IMR-90 (cell line): ENCODE measurements at regions not wholly inside any gene's neighbourhood (a gene's known extent, or its start where the extent isn't known, plus 50 kb on each side); places are given as distances from the start of the nearest gene placed in this dataset.

Experiments
- ATAC-seq: fragments of 200-7000 bp; cut with Tn5 transposase; 2 replicates; pipeline ENCODE4 v1.9.1; 2020; ENCODE audit warnings: low read depth, mild to moderate bottlenecking, moderate library complexity
- BruUV-seq: library from RNA; stranded (reverse); fragments of 400-500 nt; replicated peaks from 2 replicates; lab custom pipeline; 2021; lab: Mats Ljungman, UMichigan
- CTCF ChIA-PET: fragments of 300-600 bp; formaldehyde crosslinking; extraction: SDS; loops from one replicate; lab custom pipeline; 2021; ENCODE audit warnings: antibody characterized with exemption; lab: Yijun Ruan, JAX
- POLR2A ChIA-PET: fragments of 300-600 bp; sonication (Branson Sonifier 250); formaldehyde crosslinking; loops from one replicate; lab custom pipeline; 2022; ENCODE audit warnings: antibody characterized with exemption; ENCODE audit not compliant: unreplicated experiment; lab: Charles Lee
- DNase-seq: peaks from one replicate; pipeline ENCODE4 v3.0.0; 2013
- H2AFZ ChIP-seq: replicated peaks from 2 replicates; pipeline ENCODE3; 2013; ENCODE audit warnings: low read length, mild to moderate bottlenecking; ENCODE audit not compliant: poor library complexity
- H2AK5ac ChIP-seq: 2 replicates; pipeline ENCODE4 v1.6.1; 2013; ENCODE audit warnings: low read depth, low read length, inconsistent platforms
- H2AK9ac ChIP-seq: replicated peaks from 2 replicates; pipeline ENCODE3; 2013; ENCODE audit warnings: mild to moderate bottlenecking, low read depth, low read length, moderate library complexity; ENCODE audit not compliant: poor library complexity
- H2BK120ac ChIP-seq: 2 replicates; pipeline ENCODE4 v1.6.1; 2013; ENCODE audit warnings: low read depth, low read length, inconsistent platforms
- H2BK15ac ChIP-seq: 3 replicates; pipeline ENCODE4 v1.6.1; 2013; ENCODE audit warnings: low read depth, low read length, inconsistent platforms
- H2BK20ac ChIP-seq: 2 replicates; pipeline ENCODE4 v1.6.1; 2013; ENCODE audit warnings: low read depth, mild to moderate bottlenecking, inconsistent platforms, low read length, moderate library complexity
- H2BK5ac ChIP-seq: 2 replicates; pipeline ENCODE4 v1.6.1; 2013; ENCODE audit warnings: mild to moderate bottlenecking, low read depth, low read length, inconsistent platforms; ENCODE audit not compliant: poor library complexity, severe bottlenecking
- H3K14ac ChIP-seq: replicated peaks from 2 replicates; pipeline ENCODE4 v1.6.1; 2013; ENCODE audit warnings: low read depth, low read length, inconsistent platforms
- H3K18ac ChIP-seq: 2 replicates; pipeline ENCODE4 v1.6.1; 2013; ENCODE audit warnings: low read depth, low read length, control low read depth
- H3K23ac ChIP-seq: 2 replicates; pipeline ENCODE4 v1.6.1; 2013; ENCODE audit warnings: low read depth, low read length, inconsistent platforms
- H3K27ac ChIP-seq: 2 replicates; pipeline ENCODE4 v1.5.1; 2013; ENCODE audit warnings: mild to moderate bottlenecking, control low read depth, low read length; ENCODE audit not compliant: insufficient read depth
- H3K27me3 ChIP-seq: 2 replicates; pipeline ENCODE4 v1.6.1; 2013; ENCODE audit warnings: low read length; ENCODE audit not compliant: control insufficient read depth, insufficient read depth
- H3K36me3 ChIP-seq: 2 replicates; pipeline ENCODE4 v1.6.1; 2013; ENCODE audit warnings: low read length, mixed read lengths; ENCODE audit not compliant: control insufficient read depth, insufficient read depth
- H3K4ac ChIP-seq: 2 replicates; pipeline ENCODE4 v1.6.1; 2013; ENCODE audit warnings: low read depth, low read length, inconsistent platforms
- H3K4me1 ChIP-seq: 2 replicates; pipeline ENCODE4 v1.6.1; 2013; ENCODE audit warnings: low read length, mixed read lengths; ENCODE audit not compliant: control insufficient read depth, insufficient read depth
- H3K4me2 ChIP-seq: 2 replicates; pipeline ENCODE4 v1.6.1; 2013; ENCODE audit warnings: low read depth, mild to moderate bottlenecking, control low read depth, low read length, moderate library complexity
- H3K4me3 ChIP-seq: 2 replicates; pipeline ENCODE4 v1.5.1; 2013; ENCODE audit warnings: low read depth, mild to moderate bottlenecking, control low read depth, low read length, moderate library complexity; ENCODE audit not compliant: insufficient read depth
- H3K56ac ChIP-seq: 2 replicates; pipeline ENCODE4 v1.6.1; 2013; ENCODE audit warnings: low read length, inconsistent platforms; ENCODE audit not compliant: insufficient read depth; ENCODE audit errors: extremely low read depth
- H3K79me1 ChIP-seq, 2 experiments: 2 replicates each; pipeline ENCODE4 v1.6.1; 2013; ENCODE audit warnings: low read length in 2 of 2, inconsistent platforms in 1 of 2, low read depth in 1 of 2
- H3K9ac ChIP-seq: 2 replicates; pipeline ENCODE4 v1.6.1; 2013; ENCODE audit warnings: low read depth, low read length, control low read depth
- H3K9me1 ChIP-seq: 2 replicates; pipeline ENCODE4 v1.6.1; 2013; ENCODE audit warnings: low read length, inconsistent platforms; ENCODE audit not compliant: insufficient read depth
- H3K9me3 ChIP-seq: 2 replicates; pipeline ENCODE4 v1.6.1; 2013; ENCODE audit warnings: low read length; ENCODE audit not compliant: control insufficient read depth, insufficient read depth
- H4K20me1 ChIP-seq: 2 replicates; pipeline ENCODE4 v1.6.1; 2013; ENCODE audit warnings: low read length, inconsistent platforms; ENCODE audit not compliant: insufficient read depth
- H4K5ac ChIP-seq: 2 replicates; pipeline ENCODE4 v1.6.1; 2013; ENCODE audit warnings: mild to moderate bottlenecking, low read depth, low read length, control low read depth
- H4K8ac ChIP-seq, 2 experiments: 2 replicates each; pipeline ENCODE4 v1.6.1; 2013; ENCODE audit warnings: low read depth in 2 of 2, low read length in 2 of 2, control low read depth in 1 of 2, inconsistent platforms in 1 of 2
- H4K91ac ChIP-seq: 2 replicates; pipeline ENCODE4 v1.6.1; 2013; ENCODE audit warnings: low read depth, low read length, inconsistent platforms; ENCODE audit not compliant: insufficient read depth
- BHLHE40 ChIP-seq: fragments of 150-350 bp; IDR thresholded peaks from 2 replicates; pipeline ENCODE4 v1.6.1; 2016; ENCODE audit warnings: mild to moderate bottlenecking, low read depth, low read length
- CEBPB ChIP-seq: IDR thresholded peaks from 2 replicates; pipeline ENCODE4 v1.6.1; 2012; ENCODE audit warnings: low read depth, low read length, improper control_type of control experiment
- CHD1 ChIP-seq: IDR thresholded peaks from 2 replicates; pipeline ENCODE4 v1.6.1; 2012; ENCODE audit warnings: low read depth, low read length, improper control_type of control experiment
- FOS ChIP-seq: fragments of 150-350 bp; IDR thresholded peaks from 2 replicates; pipeline ENCODE4 v1.6.1; 2016; ENCODE audit warnings: low read depth, low read length
- MAFK ChIP-seq: IDR thresholded peaks from 2 replicates; pipeline ENCODE4 v1.6.1; 2012; ENCODE audit warnings: low read depth, low read length, improper control_type of control experiment
- MAZ ChIP-seq: IDR thresholded peaks from 2 replicates; pipeline ENCODE4 v1.6.1; 2012; ENCODE audit warnings: low read depth, mild to moderate bottlenecking, low read length, improper control_type of control experiment, moderate library complexity, borderline replicate concordance
- MXI1 ChIP-seq: IDR thresholded peaks from 2 replicates; pipeline ENCODE4 v1.6.1; 2012; ENCODE audit warnings: low read depth, mild to moderate bottlenecking, low read length, moderate library complexity, borderline replicate concordance
- NFE2L2 ChIP-seq: fragments of 150-350 bp; IDR thresholded peaks from 2 replicates; pipeline ENCODE4 v1.6.1; 2016; ENCODE audit warnings: low read depth, mild to moderate bottlenecking, low read length
- POLR2A ChIP-seq: IDR thresholded peaks from 2 replicates; pipeline ENCODE4 v1.6.1; 2012; ENCODE audit warnings: mild to moderate bottlenecking, low read depth, low read length
- RAD21 ChIP-seq: IDR thresholded peaks from 2 replicates; pipeline ENCODE4 v1.6.1; 2012; ENCODE audit warnings: low read length, improper control_type of control experiment
- RCOR1 ChIP-seq: IDR thresholded peaks from 2 replicates; pipeline ENCODE4 v1.6.1; 2012; ENCODE audit warnings: mild to moderate bottlenecking, low read length, improper control_type of control experiment; ENCODE audit not compliant: insufficient replicate concordance
- RFX5 ChIP-seq: IDR thresholded peaks from 2 replicates; pipeline ENCODE4 v1.8.0; 2012; ENCODE audit warnings: low read depth, mild to moderate bottlenecking, low read length, moderate library complexity
- SMC3 ChIP-seq: fragments of 150-350 bp; IDR thresholded peaks from 2 replicates; pipeline ENCODE4 v1.6.1; 2016; ENCODE audit warnings: low read depth, mild to moderate bottlenecking, antibody characterized with exemption, low read length, moderate library complexity
- dilution Hi-C: fragments of 300-500 bp; cut with HindIII; formaldehyde crosslinking; loops from one replicate; pipeline ENCODE4 v1.14.3; 2018; ENCODE audit warnings: low sequenced_read_pairs; ENCODE audit not compliant: unreplicated experiment
- in situ Hi-C: fragments of 300-500 bp; cut with MboI; formaldehyde crosslinking; loops from 3 replicates; pipeline ENCODE4 v1.14.3; 2019; ENCODE audit warnings: low sequenced_read_pairs, inconsistent platforms, mixed read lengths
- intact Hi-C: fragments of 100-400 bp; cut with micrococcal nuclease; formaldehyde crosslinking; loops from 2 replicates; pipeline ENCODE4 v1.10.0; 2022
- TF ChIP-seq, protein P1 (sequence below): conservative IDR thresholded peaks from 2 replicates; pipeline ENCODE4 v1.5.1; 2012; ENCODE audit warnings: mild to moderate bottlenecking, low read depth, low read length, improper control_type of control experiment
- TF ChIP-seq, protein P2 (sequence below): fragments of 150-350 bp; IDR thresholded peaks from 2 replicates; pipeline ENCODE4 v1.6.1; 2016; ENCODE audit warnings: low read depth, mild to moderate bottlenecking, low read length, moderate library complexity, borderline replicate concordance
- TF ChIP-seq, protein P3 (sequence below): fragments of 150-350 bp; IDR thresholded peaks from 2 replicates; pipeline ENCODE4 v1.6.1; 2017; ENCODE audit warnings: mild to moderate bottlenecking, antibody characterized with exemption, low read length, low read depth

DNA sequence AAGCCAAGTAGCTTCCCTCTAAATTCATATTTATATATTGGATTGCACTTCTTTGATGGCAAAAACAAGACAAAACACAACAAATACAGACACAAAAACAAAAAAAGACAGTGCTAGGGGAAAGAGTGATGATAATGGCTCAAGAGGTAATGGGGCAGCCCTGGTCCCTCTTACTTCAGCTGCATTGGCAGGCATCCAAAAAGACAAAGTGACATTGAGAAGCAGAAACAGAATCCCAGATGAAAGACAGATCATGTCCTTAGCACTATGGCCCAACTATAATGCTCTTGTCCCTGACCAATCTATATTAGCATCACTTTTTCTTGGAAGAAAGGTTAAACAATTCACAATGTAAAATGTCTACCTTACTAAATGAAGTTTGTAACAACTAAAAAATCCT is 76.2 kb downstream of the GPR85 start:
- Histone ChIP-seq H2BK15ac (no peak overlapping the region), H2BK20ac (no peak overlapping the region), H3K4me3 (no peak overlapping the region), H3K9ac (no peak overlapping the region), H3K4me2 (no peak overlapping the region), H3K36me3 (no peaks in the 10 kb centered on the region), H2BK120ac (no peak overlapping the region), H4K91ac (no peak overlapping the region), H3K56ac (no peak overlapping the region), H3K9me3 (peaks cover 3% of the 10 kb centered on the region; the same call in 1 of the 2 replicates), H2BK5ac (no peak overlapping the region), H3K4me1 (no peaks in the 10 kb centered on the region), H3K27ac (no peak overlapping the region), H3K18ac (no peak overlapping the region), H2AK9ac (no peak overlapping the region), H2AFZ (no peak overlapping the region), H3K23ac (no peak overlapping the region), H2AK5ac (no peak overlapping the region), H3K27me3 (no peaks in the 10 kb centered on the region), H4K20me1 (no peaks in the 10 kb centered on the region), H3K14ac (no peak overlapping the region), H4K8ac (no peak overlapping the region), H3K9me1 (no peaks in the 10 kb centered on the region), H3K79me1 (no peaks in the 10 kb centered on the region), H4K5ac (no peak overlapping the region), H3K4ac (no peak overlapping the region)
- ChIA-PET POLR2A (no interaction called here), CTCF (interaction anchor here (0.9 kb wide), 1 partner anchor 412 kb away, joined by 4 read pairs; no protein-coding TSS in a partner anchor)
- intact Hi-C loops, result no loop called here
- TF ChIP-seq, protein P1, sequence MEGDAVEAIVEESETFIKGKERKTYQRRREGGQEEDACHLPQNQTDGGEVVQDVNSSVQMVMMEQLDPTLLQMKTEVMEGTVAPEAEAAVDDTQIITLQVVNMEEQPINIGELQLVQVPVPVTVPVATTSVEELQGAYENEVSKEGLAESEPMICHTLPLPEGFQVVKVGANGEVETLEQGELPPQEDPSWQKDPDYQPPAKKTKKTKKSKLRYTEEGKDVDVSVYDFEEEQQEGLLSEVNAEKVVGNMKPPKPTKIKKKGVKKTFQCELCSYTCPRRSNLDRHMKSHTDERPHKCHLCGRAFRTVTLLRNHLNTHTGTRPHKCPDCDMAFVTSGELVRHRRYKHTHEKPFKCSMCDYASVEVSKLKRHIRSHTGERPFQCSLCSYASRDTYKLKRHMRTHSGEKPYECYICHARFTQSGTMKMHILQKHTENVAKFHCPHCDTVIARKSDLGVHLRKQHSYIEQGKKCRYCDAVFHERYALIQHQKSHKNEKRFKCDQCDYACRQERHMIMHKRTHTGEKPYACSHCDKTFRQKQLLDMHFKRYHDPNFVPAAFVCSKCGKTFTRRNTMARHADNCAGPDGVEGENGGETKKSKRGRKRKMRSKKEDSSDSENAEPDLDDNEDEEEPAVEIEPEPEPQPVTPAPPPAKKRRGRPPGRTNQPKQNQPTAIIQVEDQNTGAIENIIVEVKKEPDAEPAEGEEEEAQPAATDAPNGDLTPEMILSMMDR, result no peak
- TF ChIP-seq CEBPB, result no peak
- TF ChIP-seq RAD21, result no peak
- TF ChIP-seq, protein P2, sequence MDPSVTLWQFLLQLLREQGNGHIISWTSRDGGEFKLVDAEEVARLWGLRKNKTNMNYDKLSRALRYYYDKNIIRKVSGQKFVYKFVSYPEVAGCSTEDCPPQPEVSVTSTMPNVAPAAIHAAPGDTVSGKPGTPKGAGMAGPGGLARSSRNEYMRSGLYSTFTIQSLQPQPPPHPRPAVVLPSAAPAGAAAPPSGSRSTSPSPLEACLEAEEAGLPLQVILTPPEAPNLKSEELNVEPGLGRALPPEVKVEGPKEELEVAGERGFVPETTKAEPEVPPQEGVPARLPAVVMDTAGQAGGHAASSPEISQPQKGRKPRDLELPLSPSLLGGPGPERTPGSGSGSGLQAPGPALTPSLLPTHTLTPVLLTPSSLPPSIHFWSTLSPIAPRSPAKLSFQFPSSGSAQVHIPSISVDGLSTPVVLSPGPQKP, result no peak
- no peak for TF ChIP-seq NFE2L2
- TF ChIP-seq BHLHE40, result no peak
- TF ChIP-seq, protein P3, sequence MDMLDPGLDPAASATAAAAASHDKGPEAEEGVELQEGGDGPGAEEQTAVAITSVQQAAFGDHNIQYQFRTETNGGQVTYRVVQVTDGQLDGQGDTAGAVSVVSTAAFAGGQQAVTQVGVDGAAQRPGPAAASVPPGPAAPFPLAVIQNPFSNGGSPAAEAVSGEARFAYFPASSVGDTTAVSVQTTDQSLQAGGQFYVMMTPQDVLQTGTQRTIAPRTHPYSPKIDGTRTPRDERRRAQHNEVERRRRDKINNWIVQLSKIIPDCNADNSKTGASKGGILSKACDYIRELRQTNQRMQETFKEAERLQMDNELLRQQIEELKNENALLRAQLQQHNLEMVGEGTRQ, result no peak
- TF ChIP-seq MAZ, result no peak
- no peak for TF ChIP-seq MXI1
- TF ChIP-seq SMC3, result no peak
- TF ChIP-seq POLR2A, result no peak
- TF ChIP-seq RCOR1, result no peak
- TF ChIP-seq MAFK, result no peak
- no peak for TF ChIP-seq RFX5
- no peak for TF ChIP-seq CHD1
- TF ChIP-seq FOS, result no peak
- ATAC-seq, result no peak
- in situ Hi-C loops, result loop anchor here (10.0 to 25.0 kb wide), 2 partner anchors 277 to 684 kb away; no protein-coding TSS in a partner anchor
- dilution Hi-C loops, result no loop called here
- no TSS peak for BruUV-seq
- DNase-seq, result no peak
